Neutrophil (primary cell): ENCODE measurements at regions not wholly inside any gene's neighbourhood (a gene's known extent, or its start where the extent isn't known, plus 50 kb on each side); places are given as distances from the start of the nearest gene placed in this dataset.

Source experiments
- H3K27ac ChIP-seq: fragments of 200-600 bp; sonication (generic); 2 replicates; pipeline ENCODE4 v1.5.1; 2016; ENCODE audit warnings: mild to moderate bottlenecking, moderate library complexity
- H3K27me3 ChIP-seq: fragments of 200-600 bp; sonication (generic); 2 replicates; pipeline ENCODE4 v1.6.0; 2016; ENCODE audit warnings: mild to moderate bottlenecking
- H3K36me3 ChIP-seq: fragments of 200-600 bp; sonication (generic); 2 replicates; pipeline ENCODE4 v1.5.1; 2017
- H3K4me1 ChIP-seq, 2 experiments: fragments of 200-600 bp in 1 of 2; sonication (generic) in 1 of 2; 1 replicate in 1 of 2; 2 replicates in 1 of 2; pipeline versions ENCODE4 v1.5.1 to v1.6.1; 2013 to 2016; ENCODE audit warnings: low read depth in 1 of 2, low read length in 1 of 2, mild to moderate bottlenecking in 1 of 2, moderate library complexity in 1 of 2; ENCODE audit not compliant: control insufficient read depth in 1 of 2, insufficient read depth in 1 of 2
- H3K4me3 ChIP-seq, 2 experiments: fragments of 200-600 bp in 1 of 2; sonication (generic) in 1 of 2; 1 replicate in 1 of 2; 2 replicates in 1 of 2; pipeline ENCODE4 v1.5.1; 2013 to 2016; ENCODE audit warnings: low read depth in 1 of 2, low read length in 1 of 2, mild to moderate bottlenecking in 1 of 2, moderate library complexity in 1 of 2
- H3K9me3 ChIP-seq: fragments of 200-600 bp; sonication (generic); 2 replicates; pipeline ENCODE4 v1.5.1; 2016
- CTCF ChIP-seq: fragments of 200-600 bp; sonication (generic); IDR thresholded peaks from 2 replicates; pipeline ENCODE4 v1.5.1; 2016; ENCODE audit warnings: antibody characterized with exemption

- H3K4me1 ChIP-seq, result no peaks in the 10 kb centered on the region
- no peak for TF ChIP-seq CTCF
- H3K27ac ChIP-seq, result no peak overlapping the region
- H3K36me3 ChIP-seq, result no peaks in the 10 kb centered on the region
- no peaks in the 10 kb centered on the region for H3K27me3 ChIP-seq
- no peak overlapping the region for H3K4me3 ChIP-seq
- H3K9me3 ChIP-seq, result no peaks in the 10 kb centered on the region
Observed at GRCh38 chr2:198374375-198375082, 570.1 kb downstream of the PLCL1 start.

GRCh38 chr2:198371921-198372543 is 567.6 kb downstream of the PLCL1 start:
- H3K27ac ChIP-seq, result no peak overlapping the region
- no peak for TF ChIP-seq CTCF
- H3K36me3 ChIP-seq, result no peaks in the 10 kb centered on the region
- no peaks in the 10 kb centered on the region for H3K9me3 ChIP-seq
- no peaks in the 10 kb centered on the region for H3K4me1 ChIP-seq
- no peak overlapping the region for H3K4me3 ChIP-seq
- H3K27me3 ChIP-seq, result no peaks in the 10 kb centered on the region

- no peak overlapping the region for H3K4me3 ChIP-seq
Observed at GRCh38 chr2:198371329-198371728, 566.9 kb downstream of the PLCL1 start.

GRCh38 chr2:198368089-198368488 is 563.7 kb downstream of the PLCL1 start:
- Histone ChIP-seq H3K4me3 (no peak overlapping the region), H3K9me3 (no peaks in the 10 kb centered on the region)

More at GRCh38 chr2:198371329-198371728, 566.9 kb downstream of the PLCL1 start:
- Histone ChIP-seq H3K9me3 (no peaks in the 10 kb centered on the region), H3K27ac (no peak overlapping the region), H3K36me3 (no peaks in the 10 kb centered on the region), H3K4me1 (no peaks in the 10 kb centered on the region), H3K27me3 (no peaks in the 10 kb centered on the region)
- TF ChIP-seq CTCF, result no peak

GRCh38 chr2:198362740-198363139 is 558.3 kb downstream of the PLCL1 start:
- Histone ChIP-seq H3K27ac (no peak overlapping the region), H3K9me3 (no peaks in the 10 kb centered on the region), H3K4me1 (no peaks in the 10 kb centered on the region), H3K4me3 (no peak overlapping the region), H3K36me3 (no peaks in the 10 kb centered on the region), H3K27me3 (no peaks in the 10 kb centered on the region)
- TF ChIP-seq CTCF, result no peak

More at GRCh38 chr2:198368089-198368488, 563.7 kb downstream of the PLCL1 start:
- Histone ChIP-seq H3K27ac (no peak overlapping the region), H3K36me3 (no peaks in the 10 kb centered on the region), H3K27me3 (no peaks in the 10 kb centered on the region), H3K4me1 (no peaks in the 10 kb centered on the region)
- TF ChIP-seq CTCF, result no peak
